ENCODE measurements at regions not wholly inside any gene's neighbourhood (a gene's known extent, or its start where the extent isn't known, plus 50 kb on each side); places are given as distances from the start of the nearest gene placed in this dataset.

DNA sequence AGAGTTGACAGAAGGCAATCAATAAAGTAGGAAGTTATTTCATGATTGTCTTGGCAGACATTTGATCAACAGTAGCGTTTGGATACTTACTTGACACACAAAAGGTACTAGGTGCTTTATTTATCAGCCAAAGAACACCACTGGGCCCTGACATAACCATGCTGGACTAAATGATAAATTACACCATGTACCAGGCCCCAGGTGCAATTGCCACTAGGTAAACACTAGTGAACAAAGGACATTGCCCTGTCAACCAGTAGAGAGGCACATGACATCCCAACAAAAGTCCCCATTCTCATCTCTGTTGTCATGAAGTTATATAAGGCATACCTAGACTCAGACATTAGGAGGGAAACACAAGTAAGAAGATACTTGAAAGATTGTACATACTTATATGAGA is 747.2 kb downstream of the SATB2 start:
- no peak for DNase-seq

DNA sequence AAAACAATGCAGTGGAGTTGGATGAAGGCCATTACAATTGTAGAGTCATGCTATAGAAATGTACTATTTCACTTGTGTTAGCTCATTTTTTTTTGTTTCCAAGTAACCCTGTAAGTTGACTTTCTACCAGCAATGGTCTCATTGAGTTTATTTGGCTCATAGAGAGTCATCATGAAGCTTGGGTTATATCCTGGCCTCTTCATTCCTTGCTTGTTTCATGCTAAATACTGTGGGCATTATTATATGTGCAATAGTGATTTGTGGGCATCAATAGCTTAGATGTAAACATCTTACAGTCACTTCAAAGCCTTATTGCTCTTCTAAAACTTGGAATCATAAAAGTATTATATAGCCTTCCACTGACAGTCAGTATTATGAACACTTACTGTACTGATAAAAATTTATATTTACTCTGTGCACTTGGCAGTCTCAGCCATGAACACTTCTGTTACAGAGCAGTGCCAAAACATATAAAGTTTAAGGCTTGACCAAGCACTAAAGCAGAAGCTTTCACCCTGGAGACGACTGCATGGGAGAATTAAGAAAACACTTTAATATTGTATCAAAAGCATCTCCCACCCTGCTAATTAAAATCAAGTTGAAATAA is 751.2 kb downstream of the SATB2 start:
- no peak for DNase-seq

GRCh38 chr2:198703281-198703680 is 754.5 kb downstream of the SATB2 start:
- no peak for DNase-seq

GRCh38 chr2:198702796-198703195 is 754.9 kb downstream of the SATB2 start:
- no peak for DNase-seq

GRCh38 chr2:198701481-198701880 is 756.3 kb downstream of the SATB2 start:
- DNase-seq = no peak

GRCh38 chr2:198700319-198700718 is 757.4 kb downstream of the SATB2 start:
- no peak for DNase-seq

DNA sequence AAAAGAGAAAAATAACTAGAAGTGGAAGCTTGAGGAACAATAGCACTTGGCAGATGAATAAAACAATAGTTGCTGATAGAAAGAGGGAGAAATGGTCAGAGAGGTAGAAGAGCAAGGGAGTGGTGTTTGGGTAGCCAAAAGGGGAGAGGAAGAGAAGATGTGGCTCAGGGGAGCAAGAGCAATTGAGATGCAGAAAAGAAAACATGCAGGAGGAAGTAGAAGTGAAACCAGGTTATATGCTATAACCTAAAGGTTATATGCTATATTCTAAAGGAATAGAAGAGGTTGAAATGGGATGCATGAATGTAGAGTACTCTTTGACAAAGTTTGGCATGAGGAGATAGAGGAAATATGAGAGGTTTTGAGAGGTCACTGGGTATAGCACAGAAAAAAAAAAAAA is 759.5 kb downstream of the SATB2 start:
- no peak for DNase-seq

DNA sequence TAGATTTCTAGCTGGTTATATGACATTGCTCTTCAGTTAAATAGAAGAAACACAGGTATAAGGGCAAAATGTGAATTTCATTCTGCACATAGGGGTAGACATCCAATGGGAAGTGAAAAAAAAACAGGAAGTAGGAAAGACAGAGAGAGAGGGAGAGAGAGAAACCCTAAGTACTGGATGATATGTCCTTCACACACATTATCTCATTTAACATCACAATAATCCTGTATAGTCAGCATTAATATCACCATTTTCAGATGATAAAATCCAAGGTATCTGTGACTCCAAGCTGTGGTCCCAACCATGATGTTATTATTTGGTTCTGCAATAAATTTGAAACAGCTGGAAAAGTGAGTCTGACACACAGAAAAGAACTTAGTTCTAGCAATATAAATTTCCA is 759.9 kb downstream of the SATB2 start:
- DNase-seq = no peak

DNA sequence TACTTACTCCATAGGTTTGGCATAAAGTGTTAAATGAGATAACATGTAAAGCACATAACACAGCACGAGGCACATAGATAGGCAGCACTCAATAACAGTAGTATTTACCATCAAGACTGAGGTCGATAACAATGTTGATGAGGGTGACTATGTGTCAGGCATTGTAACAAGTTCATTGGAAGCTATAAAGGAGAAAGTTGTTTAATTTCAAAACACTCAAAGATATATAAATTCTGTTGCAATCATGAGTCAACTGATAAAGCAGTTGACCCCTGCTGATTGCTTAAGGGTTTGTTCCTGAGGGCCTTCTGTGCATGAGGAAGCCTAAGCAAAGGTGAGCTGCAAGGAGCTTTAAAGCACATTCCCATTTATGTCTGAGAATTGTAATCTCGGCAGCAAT is 760.5 kb downstream of the SATB2 start:
- no peak for DNase-seq

GRCh38 chr2:198695879-198696278 is 761.9 kb downstream of the SATB2 start:
- DNase-seq = no peak

DNA sequence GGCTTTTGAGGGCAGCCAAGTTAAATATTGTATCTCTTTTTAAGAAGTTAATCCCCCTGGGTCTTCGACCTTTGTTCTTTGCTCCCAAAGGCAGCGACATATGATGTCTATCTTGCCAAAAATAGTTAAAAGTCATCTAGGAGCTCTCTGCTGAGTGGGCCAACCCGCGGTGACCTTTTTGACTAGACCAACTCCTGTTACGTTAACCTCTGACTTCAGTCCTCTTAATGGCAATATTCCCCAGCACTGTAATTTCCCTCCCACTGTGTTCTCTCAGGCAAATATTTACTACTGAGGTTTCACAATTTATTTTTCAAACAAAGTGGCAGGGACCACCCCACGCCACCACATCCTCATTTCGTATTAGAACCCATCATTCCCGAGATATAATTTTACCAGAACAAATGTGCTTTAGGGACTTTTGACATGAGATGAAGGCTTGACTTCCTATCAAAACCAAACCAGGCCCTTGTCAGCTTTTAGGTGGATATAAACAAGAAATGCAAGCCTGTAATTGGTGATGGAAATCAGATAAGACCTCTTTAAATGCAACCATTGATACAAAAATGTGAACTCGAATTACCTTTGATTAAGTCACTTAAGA is 764.7 kb downstream of the SATB2 start:
- no peak for DNase-seq

DNA sequence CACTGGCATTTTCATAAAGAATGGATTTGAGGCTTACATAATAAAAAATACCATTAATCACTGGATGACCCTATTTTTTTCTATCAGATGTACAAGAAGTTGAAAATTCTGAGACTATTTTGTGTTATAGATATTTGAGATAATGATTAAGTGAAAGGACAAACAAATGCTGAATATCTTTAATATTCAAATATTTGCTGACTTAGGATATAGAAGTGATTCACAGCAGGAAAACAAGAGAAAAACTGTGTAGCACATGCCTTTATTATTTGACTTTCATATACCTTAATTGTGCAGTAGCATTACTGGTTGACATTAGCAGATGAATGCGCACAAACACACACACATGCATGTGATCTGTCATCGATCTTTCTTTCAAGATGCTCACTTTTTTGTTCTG is 766.5 kb downstream of the SATB2 start:
- no peak for DNase-seq

DNA sequence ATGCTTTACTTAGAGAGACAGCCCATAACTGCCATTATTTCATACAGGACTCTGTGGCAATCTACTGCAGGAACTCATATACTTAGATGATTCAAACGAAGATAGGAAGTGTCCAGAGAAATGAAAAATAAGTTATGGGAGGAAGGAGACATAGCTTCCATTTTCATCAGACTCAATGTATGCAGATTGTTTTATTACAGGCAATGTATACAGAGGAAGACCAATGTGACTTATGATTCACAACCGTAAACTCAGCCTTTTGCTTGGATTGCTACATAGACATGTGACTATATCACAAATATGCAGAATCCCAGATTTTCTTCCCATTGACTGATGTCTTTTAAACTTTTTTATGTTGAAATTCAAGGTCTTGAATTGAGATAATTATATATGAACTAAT is 793.4 kb downstream of the SATB2 start:
- DNase-seq = no peak

GRCh38 chr2:198662905-198663304 is 794.8 kb downstream of the SATB2 start:
- DNase-seq = no peak

DNA sequence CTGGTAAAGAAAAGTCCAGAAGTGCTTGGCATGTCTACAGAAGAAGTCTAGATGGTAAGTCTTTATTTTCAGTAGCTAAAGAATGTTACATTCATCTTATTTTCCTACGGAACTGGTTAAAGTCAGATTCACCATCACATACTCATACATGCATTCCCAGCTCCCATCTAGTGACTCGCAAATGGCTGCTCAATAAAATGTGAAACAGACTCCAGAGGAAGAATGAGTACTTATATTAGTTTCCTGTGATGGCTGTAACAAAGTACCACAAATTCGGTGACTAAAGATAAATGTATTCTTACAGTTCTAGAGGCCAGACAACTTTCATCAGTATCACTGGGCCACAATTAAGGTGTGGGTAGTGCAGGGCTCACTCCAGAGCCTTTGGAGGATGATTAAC is 797.2 kb downstream of the SATB2 start:
- no peak for DNase-seq

DNA sequence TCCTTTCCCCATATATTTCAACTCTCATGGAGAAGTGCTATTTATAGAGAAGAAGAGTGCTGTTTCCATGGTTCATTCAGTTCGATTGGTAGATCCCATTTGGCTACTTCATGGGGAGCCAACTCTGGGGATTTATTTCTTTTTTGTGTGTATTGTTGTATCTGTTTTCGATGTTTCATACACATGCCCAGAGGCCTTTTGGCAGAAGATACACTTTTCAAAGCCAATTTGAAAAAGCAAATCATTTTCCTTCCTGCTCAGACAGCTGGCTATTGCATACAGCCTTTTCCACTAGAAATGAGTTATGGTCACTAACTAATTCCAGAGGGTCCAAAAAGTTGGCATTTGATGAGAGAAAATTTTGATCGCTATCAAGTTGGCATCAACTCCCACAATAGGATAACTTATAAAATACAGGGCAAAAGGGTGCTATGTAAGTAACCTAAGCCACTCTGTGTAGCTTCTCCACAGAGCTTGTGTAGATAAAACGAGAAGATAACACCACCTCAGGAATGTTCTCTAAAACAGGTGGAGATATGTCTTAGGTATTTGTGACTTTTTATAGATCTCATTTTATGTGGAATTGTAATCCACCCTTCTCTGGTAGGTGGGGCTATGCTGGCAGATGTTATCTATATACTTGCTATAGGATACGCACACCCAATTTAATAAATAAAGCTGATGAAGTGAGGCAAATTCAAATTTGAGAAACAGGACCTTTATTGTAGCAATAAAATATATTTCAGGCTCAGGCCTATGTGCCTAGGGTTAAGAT is 798.5 kb downstream of the SATB2 start:
- no peak for DNase-seq

DNA sequence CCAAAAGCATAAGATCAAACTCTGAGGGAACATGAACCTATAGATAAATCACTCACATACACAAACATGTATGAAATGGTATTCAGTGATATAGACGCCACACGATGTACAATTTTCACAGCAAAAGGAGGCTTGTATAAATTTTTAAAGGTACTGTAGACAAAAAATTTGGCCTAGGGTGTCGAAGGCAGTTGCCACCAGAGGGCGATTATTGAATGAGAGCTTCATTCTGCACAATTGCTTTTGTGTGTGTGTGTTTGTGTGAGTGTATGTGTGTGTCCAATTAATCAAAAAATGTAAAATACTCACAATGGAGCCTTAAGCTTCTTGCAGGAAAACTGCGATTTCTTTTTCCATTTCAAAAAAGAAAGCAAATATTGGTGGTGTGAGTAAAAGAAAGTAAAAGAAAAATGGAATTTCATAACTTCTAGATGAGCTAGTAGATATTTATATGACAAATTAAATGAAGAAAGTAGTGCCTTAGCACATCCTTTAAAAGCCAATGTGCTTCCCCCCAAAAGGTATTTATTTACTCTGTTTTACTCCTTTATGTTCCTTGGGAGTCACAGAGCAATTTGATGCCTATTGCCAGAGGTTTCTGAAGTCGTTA is 800.1 kb downstream of the SATB2 start:
- DNase-seq = peak in 5 of 58 donors; percentile 0 to 6 (median 1)

DNA sequence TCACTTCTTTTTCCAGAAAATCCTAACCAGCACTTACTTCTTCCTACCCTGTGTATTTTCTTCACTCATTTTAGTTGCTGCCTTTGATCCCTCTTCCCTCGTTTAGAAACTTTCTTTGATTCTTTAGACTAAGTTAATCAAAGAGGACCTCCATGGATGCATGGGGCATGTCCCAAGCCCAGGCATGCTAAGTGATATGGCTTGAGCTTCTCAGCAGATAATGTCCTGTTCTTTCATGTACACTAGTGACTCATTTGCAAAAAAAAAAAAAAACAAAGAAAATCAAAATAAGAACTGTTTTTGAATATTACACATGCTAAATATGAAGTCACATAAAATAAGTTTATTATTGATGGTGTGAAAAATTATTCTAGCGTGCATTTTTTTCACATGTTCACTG is 800.9 kb downstream of the SATB2 start:
- no peak for DNase-seq

DNA sequence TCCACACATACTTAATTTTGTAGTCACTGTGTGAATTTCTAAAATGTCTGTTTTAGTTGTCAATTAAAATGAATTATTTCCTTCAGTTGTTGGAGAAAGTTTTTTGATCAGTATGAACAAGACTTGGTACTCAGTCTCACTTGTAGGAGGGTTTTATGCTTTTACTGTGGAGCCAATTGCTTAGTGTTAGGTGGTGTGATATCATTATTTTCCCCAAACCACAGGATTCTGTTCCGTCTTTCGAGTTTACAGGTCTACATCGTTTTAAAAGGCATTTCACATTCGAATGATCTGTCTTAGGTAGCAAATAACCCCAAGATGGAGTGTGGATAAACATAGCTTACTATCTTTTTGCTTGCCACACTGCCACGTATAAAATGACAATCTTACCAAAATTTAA is 803.1 kb downstream of the SATB2 start:
- DNase-seq = no peak

- DNase-seq = no peak
Measured at GRCh38 chr2:198653311-198653710, 804.4 kb downstream of the SATB2 start.

DNA sequence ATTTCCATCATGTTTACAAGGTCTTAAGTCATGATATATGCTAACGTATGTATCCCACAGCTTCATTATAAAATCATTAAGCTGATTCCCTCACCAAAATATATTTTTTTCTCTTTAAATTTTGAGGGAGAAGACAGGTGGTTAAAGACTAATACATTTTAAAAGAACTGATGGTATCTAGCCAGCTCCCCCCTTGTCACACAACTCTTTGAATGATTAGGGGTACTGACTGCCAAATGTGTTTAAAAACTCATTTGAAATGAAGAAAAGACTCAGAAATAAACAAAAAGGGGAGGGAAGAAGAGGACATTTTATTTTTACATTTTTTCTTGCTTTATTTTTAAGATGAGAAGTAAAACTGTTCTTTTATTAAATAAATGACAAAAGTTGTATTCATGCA is 805.3 kb downstream of the SATB2 start:
- no peak for DNase-seq

DNA sequence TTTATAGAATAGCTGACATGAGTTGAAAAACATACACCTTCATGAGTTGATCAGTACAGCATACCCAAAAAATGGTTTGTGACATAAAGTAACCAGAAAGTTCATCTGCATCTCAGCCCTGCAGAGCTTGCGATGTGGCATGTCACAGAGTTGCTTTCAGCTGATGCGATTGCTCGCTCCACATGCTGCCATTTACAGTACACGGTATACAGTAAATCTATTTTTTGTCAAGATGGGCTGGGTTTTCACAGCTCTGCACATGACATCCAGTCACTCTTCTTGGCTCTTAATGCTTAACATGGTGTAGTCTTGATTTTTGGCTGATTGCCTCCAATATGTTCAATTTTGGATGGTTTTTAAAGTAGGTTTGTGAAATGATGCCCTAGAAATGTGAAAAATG is 811.9 kb downstream of the SATB2 start:
- no peak for DNase-seq

- no peak for DNase-seq
Measured at GRCh38 chr2:198641161-198641560, 816.6 kb downstream of the SATB2 start.
